HCT116 (cell line): ENCODE measurements at regions not wholly inside any gene's neighbourhood (a gene's known extent, or its start where the extent isn't known, plus 50 kb on each side); places are given as distances from the start of the nearest gene placed in this dataset.

Source experiments
- ATAC-seq: fragments of 200-7000 bp; cut with Tn5 transposase; 2 replicates; pipeline ENCODE4 v1.9.1; 2020; ENCODE audit warnings: mild to moderate bottlenecking, moderate library complexity
- BruUV-seq: library from RNA; stranded (reverse); fragments of 400-500 nt; replicated peaks from 2 replicates; lab custom pipeline; 2021; lab: Mats Ljungman, UMichigan
- CTCF ChIA-PET: fragments of 300-600 bp; sonication (Branson Sonifier 250); formaldehyde crosslinking; loops from one replicate; lab custom pipeline; 2021; ENCODE audit warnings: antibody characterized with exemption; lab: Charles Lee
- POLR2A ChIA-PET: fragments of 300-600, 350-600 bp; sonication (Branson Sonifier 250); formaldehyde crosslinking; loops from one replicate; lab custom pipeline; 2021; ENCODE audit warnings: antibody characterized with exemption; lab: Charles Lee
- RAD21 ChIA-PET, 2 experiments: fragments of 300-600 bp; sonication (Branson Sonifier 250); formaldehyde crosslinking; loops; one replicate each; lab custom pipeline; 2023; ENCODE audit warnings: low total read pairs in 2 of 2; ENCODE audit not compliant: uncharacterized antibody in 2 of 2, unreplicated experiment in 2 of 2, low non-redundant PET in 1 of 2; lab: Charles Lee
- DNase-seq: peaks from one replicate; pipeline ENCODE4 v3.0.0-alpha.2; 2010; ENCODE audit warnings: low read depth, low spot score
- H2AFZ ChIP-seq: fragments of 200-600 bp; shearing (Covaris generic), sonication (generic); 2 replicates; pipeline ENCODE4 v1.6.1; 2017; ENCODE audit warnings: low read depth, mixed run types, mixed read lengths, antibody characterized with exemption, low read length; ENCODE audit not compliant: poor library complexity, severe bottlenecking
- H3K27ac ChIP-seq: 2 replicates; pipeline ENCODE4 v1.5.1; 2012; ENCODE audit warnings: low read depth, low read length
- H3K27me3 ChIP-seq: fragments of 200-600 bp; sonication (generic); 2 replicates; pipeline ENCODE4 v1.6.1; 2016; ENCODE audit warnings: mixed run types, low read length, mixed read lengths; ENCODE audit not compliant: insufficient read depth
- H3K36me3 ChIP-seq, 2 experiments: fragments of 200-500 bp in 1 of 2; fragments of 200-600 bp in 1 of 2; sonication (Bioruptor generic) in 1 of 2; sonication (generic) in 1 of 2; 2 replicates each; pipeline versions ENCODE4 v1.5.1 to v1.6.1; 2014 to 2016; ENCODE audit warnings: low read length in 2 of 2, inconsistent platforms in 1 of 2, mixed read lengths in 1 of 2, mixed run types in 1 of 2; ENCODE audit not compliant: insufficient read depth in 2 of 2, control insufficient read depth in 1 of 2
- H3K4me1 ChIP-seq, 2 experiments: fragments of 200-600 bp in 1 of 2; sonication (generic) in 1 of 2; 2 replicates each; pipeline versions ENCODE4 v1.5.1 to v1.6.1; 2012 to 2017; ENCODE audit warnings: low read length in 2 of 2, inconsistent platforms in 1 of 2, mild to moderate bottlenecking in 1 of 2, mixed read lengths in 1 of 2, mixed run types in 1 of 2, moderate library complexity in 1 of 2; ENCODE audit not compliant: insufficient read depth in 2 of 2, control insufficient read depth in 1 of 2
- H3K4me2 ChIP-seq: fragments of 200-600 bp; sonication (generic); 2 replicates; pipeline ENCODE4 v1.6.1; 2017; ENCODE audit warnings: mixed run types, low read length, mixed read lengths
- H3K4me3 ChIP-seq, 2 experiments: fragments of 200-600 bp in 1 of 2; sonication (generic) in 1 of 2; replicated peaks in 1 of 2; 2 replicates each; pipeline ENCODE4 v1.5.1; 2011 to 2016; ENCODE audit warnings: low read length in 2 of 2, control low read depth in 1 of 2, low read depth in 1 of 2, mild to moderate bottlenecking in 1 of 2, mixed read lengths in 1 of 2, mixed run types in 1 of 2
- H3K79me2 ChIP-seq: fragments of 200-600 bp; sonication (generic); 2 replicates; pipeline ENCODE4 v1.6.1; 2017; ENCODE audit warnings: mild to moderate bottlenecking, mixed run types, low read length, moderate library complexity, mixed read lengths; ENCODE audit not compliant: insufficient read depth
- H3K9ac ChIP-seq: fragments of 200-600 bp; sonication (generic); 2 replicates; pipeline ENCODE4 v1.6.1; 2016; ENCODE audit warnings: low read length, mixed read lengths
- H3K9me2 ChIP-seq: fragments of 200-600 bp; sonication (generic), shearing (Covaris generic); 2 replicates; pipeline ENCODE4 v1.6.1; 2017; ENCODE audit warnings: mixed run types, mild to moderate bottlenecking, moderate library complexity; ENCODE audit not compliant: insufficient read depth
- H3K9me3 ChIP-seq, 2 experiments: fragments of 200-500 bp in 1 of 2; fragments of 200-600 bp in 1 of 2; sonication (Bioruptor generic) in 1 of 2; sonication (generic) in 1 of 2; 2 replicates each; pipeline ENCODE4 v1.6.1; 2014 to 2017; ENCODE audit warnings: low read length in 2 of 2, mixed read lengths in 2 of 2, inconsistent platforms in 1 of 2, low read depth in 1 of 2, mild to moderate bottlenecking in 1 of 2, mixed run types in 1 of 2, moderate library complexity in 1 of 2; ENCODE audit not compliant: control insufficient read depth in 1 of 2, insufficient read depth in 1 of 2
- H4K20me1 ChIP-seq: fragments of 200-600 bp; sonication (generic), shearing (Covaris generic); 2 replicates; pipeline ENCODE4 v1.6.1; 2017; ENCODE audit warnings: mixed run types, mild to moderate bottlenecking, moderate library complexity; ENCODE audit not compliant: insufficient read depth
- ATF3 ChIP-seq: IDR thresholded peaks from 2 replicates; pipeline ENCODE4 v1.6.1; 2012
- CBX3 ChIP-seq: IDR thresholded peaks from 2 replicates; pipeline ENCODE4 v1.6.1; 2012; ENCODE audit warnings: low read depth
- CTCF ChIP-seq, 3 experiments: fragments of 200-600 bp in 1 of 3; sonication (generic) in 1 of 3; IDR thresholded peaks in 2 of 3; conservative IDR thresholded peaks in 1 of 3; 2 replicates each; pipeline ENCODE4 v1.5.1; 2012 to 2017; ENCODE audit warnings: low read depth in 2 of 3, low read length in 2 of 3, antibody characterized with exemption in 1 of 3, borderline replicate concordance in 1 of 3, control low read depth in 1 of 3, mild to moderate bottlenecking in 1 of 3, mixed read lengths in 1 of 3, mixed run types in 1 of 3, moderate library complexity in 1 of 3; ENCODE audit not compliant: insufficient read depth in 1 of 3
- EGR1 ChIP-seq: IDR thresholded peaks from 2 replicates; pipeline ENCODE4 v1.6.1; 2012; ENCODE audit warnings: low read depth
- ELF1 ChIP-seq: IDR thresholded peaks from 2 replicates; pipeline ENCODE4 v1.6.1; 2012; ENCODE audit warnings: low read depth, borderline replicate concordance
- EZH2 ChIP-seq: fragments of 200-600 bp; sonication (generic); IDR thresholded peaks from 2 replicates; pipeline ENCODE4 v1.6.1; 2017; ENCODE audit warnings: antibody characterized with exemption, mixed run types
- FOSL1 ChIP-seq: IDR thresholded peaks from 2 replicates; pipeline ENCODE4 v1.6.1; 2012; ENCODE audit warnings: low read depth
- JUND ChIP-seq: IDR thresholded peaks from 2 replicates; pipeline ENCODE4 v1.6.1; 2012
- MAX ChIP-seq: IDR thresholded peaks from 2 replicates; pipeline ENCODE4 v1.6.1; 2012
- RAD21 ChIP-seq: IDR thresholded peaks from 2 replicates; pipeline ENCODE4 v1.6.1; 2012; ENCODE audit warnings: low read depth, mild to moderate bottlenecking
- REST ChIP-seq: IDR thresholded peaks from 2 replicates; pipeline ENCODE4 v1.6.1; 2012; ENCODE audit warnings: low read depth
- SIN3A ChIP-seq: IDR thresholded peaks from 2 replicates; pipeline ENCODE4 v1.6.1; 2012; ENCODE audit warnings: low read depth
- SP1 ChIP-seq: IDR thresholded peaks from 2 replicates; pipeline ENCODE4 v1.6.1; 2012; ENCODE audit warnings: low read depth
- SRF ChIP-seq: IDR thresholded peaks from 2 replicates; pipeline ENCODE4 v1.6.1; 2012; ENCODE audit warnings: low read depth
- TCF7L2 ChIP-seq: IDR thresholded peaks from 2 replicates; pipeline ENCODE4 v1.7.0; 2011; ENCODE audit warnings: borderline replicate concordance, inconsistent platforms; ENCODE audit not compliant: insufficient read depth, insufficient read length; ENCODE audit errors: extremely low read depth
- YY1 ChIP-seq: IDR thresholded peaks from 2 replicates; pipeline ENCODE4 v1.6.1; 2011; ENCODE audit warnings: low read length, low read depth, moderate library complexity, mild to moderate bottlenecking; ENCODE audit not compliant: insufficient replicate concordance; ENCODE audit errors: extremely low read depth
- ZBTB33 ChIP-seq: IDR thresholded peaks from 2 replicates; pipeline ENCODE4 v1.6.1; 2011; ENCODE audit warnings: mild to moderate bottlenecking, low read length, moderate library complexity; ENCODE audit not compliant: insufficient replicate concordance; ENCODE audit errors: extremely low read depth
- ZFX ChIP-seq: fragments of 450-650 bp; IDR thresholded peaks from 2 replicates; pipeline ENCODE4 v1.6.1; 2017
- ZNF274 ChIP-seq: fragments of 200-500 bp; sonication (Bioruptor generic); IDR thresholded peaks from 2 replicates; pipeline ENCODE4 v1.6.1; 2014; ENCODE audit warnings: mild to moderate bottlenecking, low read depth, low read length, inconsistent platforms
- intact Hi-C: fragments of 100-400 bp; cut with micrococcal nuclease; formaldehyde crosslinking; loops from 2 replicates; pipeline ENCODE4 v1.10.0; 2022

- no peaks in the 10 kb centered on the region for H3K4me1 ChIP-seq
- H3K79me2 ChIP-seq = no peaks in the 10 kb centered on the region
- CTCF ChIA-PET = no interaction called here
- ATAC-seq = no peak
- no peak overlapping the region for H2AFZ ChIP-seq
- H3K27me3 ChIP-seq = no peaks in the 10 kb centered on the region
- intact Hi-C loops = no loop called here
- H4K20me1 ChIP-seq = no peaks in the 10 kb centered on the region; the same call in 1 of the 2 replicates
- no peak overlapping the region for H3K4me3 ChIP-seq
- H3K9me3 ChIP-seq = peaks cover 12 to 19% of the 10 kb centered on the region in 2 experiments; a peak in 2 of 4 replicates
- no peaks in the 10 kb centered on the region for H3K9me2 ChIP-seq
- RAD21 ChIA-PET = no interaction called here
- no peak overlapping the region for H3K4me2 ChIP-seq
- H3K27ac ChIP-seq = no peak overlapping the region
- TF ChIP-seq CBX3 (no peak), ATF3 (no peak), YY1 (no peak), EZH2 (no peak), SIN3A (no peak), CTCF (IDR thresholded peaks at IDR 0.05 in 2 of 3, conservative IDR thresholded peaks at IDR 0.05 in 1 of 3; ENCODE audit: borderline replicate concordance in 1 of 3, insufficient read depth in 1 of 3, low read depth in 2 of 3, low read length in 2 of 3) (no peak), RAD21 (no peak), TCF7L2 (no peak), ZFX (no peak), SP1 (no peak), FOSL1 (no peak), ELF1 (no peak), EGR1 (no peak), JUND (no peak), MAX (no peak), ZNF274 (no peak), SRF (no peak), ZBTB33 (no peak), REST (no peak)
- BruUV-seq = no TSS peak
- POLR2A ChIA-PET = no interaction called here
- no peak overlapping the region for H3K9ac ChIP-seq
- no peak for DNase-seq
- no peaks in the 10 kb centered on the region for H3K36me3 ChIP-seq
Observed at GRCh38 chr3:89002191-89002590, 105.2 kb upstream of the EPHA3 start.
